ENCODE measurements at regions not wholly inside any gene's neighbourhood (a gene's known extent, or its start where the extent isn't known, plus 50 kb on each side); places are given as distances from the start of the nearest gene placed in this dataset.

- Histone ChIP-seq H2BK20ac (ENCODE audit: low read depth, low read length) (peak overlapping the region; percentile 99), H3K27ac (ENCODE audit: insufficient read depth, low read length) (no peak overlapping the region), H4K8ac (ENCODE audit: low read depth in 2 of 2, low read length in 2 of 2) (peak overlapping the region; percentile 94 to 95), H3K23ac (ENCODE audit: low read depth, low read length) (peak overlapping the region; percentile 29; the same call in 1 of the 2 replicates), H3K9me3 (ENCODE audit: control insufficient read depth, insufficient read depth, low read length) (no peaks in the 10 kb centered on the region), H3K4me2 (ENCODE audit: low read depth, low read length) (no peak overlapping the region), H3K14ac (replicated peaks; ENCODE audit: low read depth, low read length) (peak overlapping the region; percentile 93; the same call in 1 of the 2 replicates), H2BK5ac (ENCODE audit: low read depth, low read length, poor library complexity, severe bottlenecking) (peak overlapping the region; percentile 12), H3K27me3 (ENCODE audit: control insufficient read depth, insufficient read depth, low read length) (no peaks in the 10 kb centered on the region), H3K56ac (ENCODE audit: extremely low read depth, insufficient read depth, low read length) (no peak overlapping the region), H2AK5ac (ENCODE audit: low read depth, low read length) (peak overlapping the region; percentile 93), H3K36me3 (ENCODE audit: control insufficient read depth, insufficient read depth, low read length) (no peaks in the 10 kb centered on the region), H2AFZ (replicated peaks; ENCODE audit: low read length, poor library complexity) (no peak overlapping the region), H3K79me1 (ENCODE audit: low read depth in 1 of 2, low read length in 2 of 2) (0 out of 4 replicates have a peak, but pooled peaks cover 0 to 14% of the 10 kb centered on the region in 2 experiments), H3K9me1 (ENCODE audit: insufficient read depth, low read length) (peaks cover 19% of the 10 kb centered on the region), H2BK120ac (ENCODE audit: low read depth, low read length) (peak overlapping the region; percentile 100), H4K5ac (ENCODE audit: low read depth, low read length) (peak overlapping the region; percentile 93), H4K91ac (ENCODE audit: insufficient read depth, low read depth, low read length) (peak overlapping the region; percentile 99), H3K4me1 (ENCODE audit: control insufficient read depth, insufficient read depth, low read length) (peaks cover 15% of the 10 kb centered on the region), H4K20me1 (ENCODE audit: insufficient read depth, low read length) (no peaks in the 10 kb centered on the region), H3K4me3 (ENCODE audit: insufficient read depth, low read depth, low read length) (no peak overlapping the region), H3K18ac (ENCODE audit: low read depth, low read length) (peak overlapping the region; percentile 90), H2BK15ac (ENCODE audit: low read depth, low read length) (peak overlapping the region; percentile 77; the same call in 2 of the 3 replicates), H2AK9ac (replicated peaks; ENCODE audit: low read depth, low read length, poor library complexity) (peak overlapping the region; percentile 66), H3K9ac (ENCODE audit: low read depth, low read length) (no peak overlapping the region), H3K4ac (ENCODE audit: low read depth, low read length) (peak overlapping the region; percentile 99)
- ATAC-seq (ENCODE audit: low read depth) (no peak), DNase-seq (no peak)
- dilution Hi-C loops (cut with HindIII; ENCODE audit: low sequenced_read_pairs, unreplicated experiment), result no loop called here
- 100% methylated on average over 2 of the region's 5 CpGs; no CpG with 5 or more reads in 1 of the 2 experiments for WGBS, 2 experiments (ENCODE audit: extremely low coverage in 2 of 2, insufficient read length in 1 of 2)
- CTCF ChIA-PET, result no interaction called here
- in situ Hi-C loops (cut with MboI; ENCODE audit: low sequenced_read_pairs), result no loop called here
- no TSS peak for BruUV-seq (replicated peaks)
- intact Hi-C loops (cut with micrococcal nuclease), result no loop called here
- POLR2A ChIA-PET (ENCODE audit: unreplicated experiment), result no interaction called here
- TF ChIP-seq BHLHE40 (IDR thresholded peaks at IDR 0.05; ENCODE audit: low read depth, low read length) (no peak), CTCF (conservative IDR thresholded peaks at IDR 0.05; ENCODE audit: low read depth, low read length) (no peak), ELK1 (IDR thresholded peaks at IDR 0.05; ENCODE audit: borderline replicate concordance, low read depth, low read length) (no peak), RCOR1 (IDR thresholded peaks at IDR 0.05; ENCODE audit: insufficient replicate concordance, low read length) (no peak), RFX5 (IDR thresholded peaks at IDR 0.05; ENCODE audit: low read depth, low read length) (no peak), CEBPB (IDR thresholded peaks at IDR 0.05; ENCODE audit: low read depth, low read length) (no peak), NFE2L2 (IDR thresholded peaks at IDR 0.05; ENCODE audit: low read depth, low read length) (no peak), MXI1 (IDR thresholded peaks at IDR 0.05; ENCODE audit: borderline replicate concordance, low read depth, low read length) (no peak)
Observed at GRCh38 chr1:94715321-94715720, 104.8 kb upstream of the SLC44A3 start.
